Endothelial cell of umbilical vein (primary cell): ENCODE measurements at regions not wholly inside any gene's neighbourhood (a gene's known extent, or its start where the extent isn't known, plus 50 kb on each side); places are given as distances from the start of the nearest gene placed in this dataset.

Source experiments
- BruUV-seq: library from RNA; stranded (reverse); fragments of 400-500 nt; replicated peaks from 2 replicates; lab custom pipeline; 2021; lab: Mats Ljungman, UMichigan
- CTCF ChIA-PET: fragments of 300-600, 350-600 bp; sonication (Branson Sonifier 250); formaldehyde crosslinking; loops from one replicate; lab custom pipeline; 2021; ENCODE audit warnings: antibody characterized with exemption, inconsistent platforms; lab: Charles Lee
- POLR2A ChIA-PET: fragments of 300-600, 350-600 bp; sonication (Branson Sonifier 250); formaldehyde crosslinking; loops from one replicate; lab custom pipeline; 2021; ENCODE audit warnings: antibody characterized with exemption, inconsistent platforms; lab: Charles Lee
- DNase-seq: peaks from one replicate; pipeline ENCODE4 v3.0.0-alpha.2; 2011; ENCODE audit warnings: low read depth, low spot score
- FAIRE-seq: peaks from 2 replicates; lab custom pipeline; 2011; peaks lifted over from hg19 to GRCh38; lab: Jason Lieb, UNC
- H2AFZ ChIP-seq: 2 replicates; pipeline ENCODE4 v1.6.0; 2012; ENCODE audit warnings: low read depth, low read length, control low read depth, inconsistent platforms
- H3K27ac ChIP-seq: 2 replicates; pipeline ENCODE4 v1.5.1; 2011; ENCODE audit warnings: low read depth, mild to moderate bottlenecking, control low read depth, low read length, moderate library complexity; ENCODE audit not compliant: insufficient read depth
- H3K27me3 ChIP-seq, 2 experiments: 2 replicates each; pipeline versions ENCODE4 v1.6.0 to v1.6.1; 2011; ENCODE audit warnings: low read length in 2 of 2, mixed read lengths in 1 of 2; ENCODE audit not compliant: control insufficient read depth in 2 of 2, insufficient read depth in 2 of 2
- H3K36me3 ChIP-seq, 2 experiments: 2 replicates in 1 of 2; 3 replicates in 1 of 2; pipeline ENCODE4 v1.5.1; 2011; ENCODE audit warnings: low read length in 2 of 2, mild to moderate bottlenecking in 1 of 2, moderate library complexity in 1 of 2; ENCODE audit not compliant: control insufficient read depth in 2 of 2, insufficient read depth in 2 of 2; ENCODE audit errors: extremely low read depth in 1 of 2
- H3K4me1 ChIP-seq: 3 replicates; pipeline ENCODE4 v1.5.1; 2011; ENCODE audit warnings: mild to moderate bottlenecking, low read length; ENCODE audit not compliant: control insufficient read depth, insufficient read depth; ENCODE audit errors: extremely low read depth
- H3K4me2 ChIP-seq: 2 replicates; pipeline ENCODE4 v1.6.1; 2011; ENCODE audit warnings: low read length, control low read depth, mixed read lengths; ENCODE audit not compliant: insufficient read depth
- H3K4me3 ChIP-seq, 3 experiments: fragments of 200-600 bp in 1 of 3; sonication (generic), shearing (Covaris generic) in 1 of 3; replicated peaks in 1 of 3; 2 replicates each; pipeline ENCODE4 v1.5.1; 2011 to 2016; ENCODE audit warnings: control low read depth in 3 of 3, low read length in 3 of 3, mild to moderate bottlenecking in 2 of 3, inconsistent platforms in 1 of 3, low read depth in 1 of 3, moderate library complexity in 1 of 3; ENCODE audit not compliant: insufficient read depth in 1 of 3
- H3K79me2 ChIP-seq: 2 replicates; pipeline ENCODE4 v1.6.0; 2012; ENCODE audit warnings: low read length, inconsistent platforms; ENCODE audit not compliant: control insufficient read depth, insufficient read depth
- H3K9ac ChIP-seq: replicated peaks from 2 replicates; pipeline ENCODE3; 2011; ENCODE audit warnings: low read length, control low read depth; ENCODE audit not compliant: insufficient read depth; ENCODE audit errors: extremely low read depth
- H3K9me1 ChIP-seq: replicated peaks from 3 replicates; pipeline ENCODE4 v1.6.0; 2011; ENCODE audit warnings: mild to moderate bottlenecking, low read length; ENCODE audit not compliant: control insufficient read depth, insufficient read depth; ENCODE audit errors: extremely low read depth
- H3K9me3 ChIP-seq: replicated peaks from 2 replicates; pipeline ENCODE4 v1.5.1; 2012; ENCODE audit warnings: low read length, inconsistent platforms; ENCODE audit not compliant: control insufficient read depth, insufficient read depth
- H4K20me1 ChIP-seq: replicated peaks from 2 replicates; pipeline ENCODE3; 2011; ENCODE audit warnings: mild to moderate bottlenecking, low read length; ENCODE audit not compliant: control insufficient read depth, insufficient read depth; ENCODE audit errors: extremely low read depth
- EZH2 ChIP-seq: IDR thresholded peaks from 2 replicates; pipeline ENCODE4 v1.6.1; 2012; ENCODE audit warnings: borderline replicate concordance, low read depth, mild to moderate bottlenecking, moderate library complexity, low read length, inconsistent platforms; ENCODE audit not compliant: severe bottlenecking
- FOS ChIP-seq: IDR thresholded peaks from 2 replicates; pipeline ENCODE4 v1.6.1; 2011; ENCODE audit warnings: mild to moderate bottlenecking, low read length, moderate library complexity, borderline replicate concordance; ENCODE audit not compliant: insufficient read depth
- GATA2 ChIP-seq: IDR thresholded peaks from 2 replicates; pipeline ENCODE4 v1.7.0; 2011; ENCODE audit warnings: low read depth, mild to moderate bottlenecking, moderate library complexity, mixed read lengths, low read length; ENCODE audit not compliant: insufficient read length, insufficient read depth
- JUN ChIP-seq: IDR thresholded peaks from 2 replicates; pipeline ENCODE4 v1.6.1; 2011; ENCODE audit warnings: borderline replicate concordance, low read depth; ENCODE audit not compliant: insufficient read length, insufficient read depth
- MYC ChIP-seq: IDR thresholded peaks from one replicate; pipeline ENCODE4 v1.6.1; 2011; ENCODE audit warnings: mild to moderate bottlenecking, low read depth, low read length
- POLR2A ChIP-seq: IDR thresholded peaks from 2 replicates; pipeline ENCODE4 v1.6.1; 2012; ENCODE audit warnings: low read depth, mild to moderate bottlenecking, control low read depth, low read length
- POLR2AphosphoS5 ChIP-seq: IDR thresholded peaks from 2 replicates; pipeline ENCODE4 v1.6.1; 2012; ENCODE audit warnings: low read depth, mild to moderate bottlenecking, control low read depth, low read length, moderate library complexity; ENCODE audit not compliant: insufficient read depth
- dilution Hi-C: fragments of 300-500 bp; cut with MboI; formaldehyde crosslinking; loops from one replicate; pipeline ENCODE4 v1.15.0; 2019; ENCODE audit warnings: low sequenced_read_pairs; ENCODE audit not compliant: extremely low pct_ligation_motif_present
- intact Hi-C: fragments of 100-400 bp; cut with micrococcal nuclease; formaldehyde crosslinking; loops from one replicate; pipeline ENCODE4 v1.10.0; 2022
- TF ChIP-seq, protein P1 (sequence below), 2 donors: IDR thresholded peaks; 1 replicate in 1 of 2; 2 replicates in 1 of 2; pipeline ENCODE4 v1.5.1; 2011; ENCODE audit warnings: low read length in 2 of 2, mild to moderate bottlenecking in 2 of 2, moderate library complexity in 2 of 2, control low read depth in 1 of 2, inconsistent platforms in 1 of 2, low read depth in 1 of 2; ENCODE audit not compliant: insufficient read depth in 1 of 2; ENCODE audit errors: extremely low read depth in 1 of 2
- TF ChIP-seq, protein P2 (sequence below): IDR thresholded peaks from 2 replicates; pipeline ENCODE4 v1.6.1; 2011; ENCODE audit not compliant: insufficient read depth, insufficient read length

DNA sequence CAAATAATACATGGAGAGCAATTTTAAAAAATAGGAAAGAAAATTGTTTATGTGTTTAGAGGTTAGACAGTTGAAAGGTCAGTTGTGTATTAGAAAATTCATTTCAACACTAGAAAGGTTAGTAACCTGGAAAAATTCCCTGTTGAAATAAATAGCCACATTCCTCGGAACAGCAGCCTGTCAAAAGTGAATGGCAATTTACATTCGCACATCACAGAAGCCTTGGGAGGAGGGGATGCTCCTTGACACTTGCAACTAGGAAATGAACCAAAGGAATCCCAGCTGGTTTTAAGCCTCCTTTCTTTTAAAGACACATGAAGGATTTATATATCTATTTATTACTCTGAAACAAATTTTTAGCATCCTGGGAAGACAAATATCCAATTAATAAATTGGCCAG is 653.5 kb upstream of the LRRTM4 start:
- no peak for TF ChIP-seq FOS
- no peak for TF ChIP-seq GATA2
- no peak for TF ChIP-seq POLR2A
- TF ChIP-seq POLR2AphosphoS5: no peak
- TF ChIP-seq EZH2: no peak
- TF ChIP-seq, protein P1, sequence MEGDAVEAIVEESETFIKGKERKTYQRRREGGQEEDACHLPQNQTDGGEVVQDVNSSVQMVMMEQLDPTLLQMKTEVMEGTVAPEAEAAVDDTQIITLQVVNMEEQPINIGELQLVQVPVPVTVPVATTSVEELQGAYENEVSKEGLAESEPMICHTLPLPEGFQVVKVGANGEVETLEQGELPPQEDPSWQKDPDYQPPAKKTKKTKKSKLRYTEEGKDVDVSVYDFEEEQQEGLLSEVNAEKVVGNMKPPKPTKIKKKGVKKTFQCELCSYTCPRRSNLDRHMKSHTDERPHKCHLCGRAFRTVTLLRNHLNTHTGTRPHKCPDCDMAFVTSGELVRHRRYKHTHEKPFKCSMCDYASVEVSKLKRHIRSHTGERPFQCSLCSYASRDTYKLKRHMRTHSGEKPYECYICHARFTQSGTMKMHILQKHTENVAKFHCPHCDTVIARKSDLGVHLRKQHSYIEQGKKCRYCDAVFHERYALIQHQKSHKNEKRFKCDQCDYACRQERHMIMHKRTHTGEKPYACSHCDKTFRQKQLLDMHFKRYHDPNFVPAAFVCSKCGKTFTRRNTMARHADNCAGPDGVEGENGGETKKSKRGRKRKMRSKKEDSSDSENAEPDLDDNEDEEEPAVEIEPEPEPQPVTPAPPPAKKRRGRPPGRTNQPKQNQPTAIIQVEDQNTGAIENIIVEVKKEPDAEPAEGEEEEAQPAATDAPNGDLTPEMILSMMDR (IDR thresholded peaks at IDR 0.05; ENCODE audit: extremely low read depth in 1 of 2, insufficient read depth in 1 of 2, low read depth in 1 of 2, low read length in 2 of 2): no peak
- TF ChIP-seq JUN: no peak
- TF ChIP-seq MYC: no peak
- TF ChIP-seq, protein P2, sequence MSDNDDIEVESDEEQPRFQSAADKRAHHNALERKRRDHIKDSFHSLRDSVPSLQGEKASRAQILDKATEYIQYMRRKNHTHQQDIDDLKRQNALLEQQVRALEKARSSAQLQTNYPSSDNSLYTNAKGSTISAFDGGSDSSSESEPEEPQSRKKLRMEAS: no peak
- Histone ChIP-seq H3K79me2 (no peaks in the 10 kb centered on the region), H2AFZ (no peak overlapping the region), H3K4me2 (no peak overlapping the region), H3K27ac (no peak overlapping the region), H3K9me1 (no peaks in the 10 kb centered on the region), H3K4me1 (no peaks in the 10 kb centered on the region), H3K9me3 (no peaks in the 10 kb centered on the region), H3K27me3 (no peaks in the 10 kb centered on the region), H4K20me1 (no peaks in the 10 kb centered on the region), H3K4me3 (no peak overlapping the region), H3K9ac (no peak overlapping the region), H3K36me3 (no peaks in the 10 kb centered on the region)
- DNase-seq: no peak
- CTCF ChIA-PET: no interaction called here
- POLR2A ChIA-PET: no interaction called here
- no peak for FAIRE-seq
- no TSS peak for BruUV-seq
- intact Hi-C loops: no loop called here
- dilution Hi-C loops: no loop called here
